ENCODE measurements at regions not wholly inside any gene's neighbourhood (a gene's known extent, or its start where the extent isn't known, plus 50 kb on each side); places are given as distances from the start of the nearest gene placed in this dataset.

GRCh38 chr15:69631978-69632377 lies 179.4 kb downstream of the RPLP1 start:
- Histone ChIP-seq H4K20me1 (ENCODE audit: control insufficient read depth, insufficient read depth, low read depth, low read length) (no peaks in the 10 kb centered on the region), H3K27ac (ENCODE audit: low read depth, low read length) (no peak overlapping the region), H3K36me3 (ENCODE audit: control insufficient read depth, low read length) (no peaks in the 10 kb centered on the region), H3K4me3 (ENCODE audit: low read length) (no peak overlapping the region), H3K4me2 (ENCODE audit: low read length) (no peak overlapping the region), H3K4me1 (ENCODE audit: control insufficient read depth, low read length) (no peaks in the 10 kb centered on the region), H3K79me2 (ENCODE audit: control insufficient read depth, low read length) (no peaks in the 10 kb centered on the region), H3K9me2 (replicated peaks; ENCODE audit: control insufficient read depth, low read length) (no peaks in the 10 kb centered on the region), H3K9me3 (ENCODE audit: control insufficient read depth, insufficient read depth, low read length) (no peaks in the 10 kb centered on the region), H3F3A (ENCODE audit: control insufficient read depth, insufficient read depth) (no peaks in the 10 kb centered on the region), H3K27me3 (ENCODE audit: control insufficient read depth, low read length) (peaks cover 8% of the 10 kb centered on the region)
- TF ChIP-seq EZH2phosphoT487 (IDR thresholded peaks at IDR 0.05; ENCODE audit: borderline replicate concordance, low read length): no peak
- TF ChIP-seq CTCF (IDR thresholded peaks at IDR 0.05; ENCODE audit: low read depth, low read length, poor library complexity, severe bottlenecking): no peak

GRCh38 chr15:69634860-69635259 lies 182.2 kb downstream of the RPLP1 start:
- Histone ChIP-seq H3K4me1 (ENCODE audit: control insufficient read depth, low read length) (no peaks in the 10 kb centered on the region), H3K9me3 (ENCODE audit: control insufficient read depth, insufficient read depth, low read length) (no peaks in the 10 kb centered on the region)

GRCh38 chr15:69636169-69636915 lies 183.7 kb downstream of the RPLP1 start:
- Histone ChIP-seq H3K79me2 (ENCODE audit: control insufficient read depth, low read length) (no peaks in the 10 kb centered on the region), H3K9me2 (replicated peaks; ENCODE audit: control insufficient read depth, low read length) (no peaks in the 10 kb centered on the region), H4K20me1 (ENCODE audit: control insufficient read depth, insufficient read depth, low read depth, low read length) (no peaks in the 10 kb centered on the region), H3K9me3 (ENCODE audit: control insufficient read depth, insufficient read depth, low read length) (no peaks in the 10 kb centered on the region), H3K4me1 (ENCODE audit: control insufficient read depth, low read length) (no peaks in the 10 kb centered on the region), H3K4me2 (ENCODE audit: low read length) (no peak overlapping the region), H3K4me3 (ENCODE audit: low read length) (no peak overlapping the region), H3K27me3 (ENCODE audit: control insufficient read depth, low read length) (no peaks in the 10 kb centered on the region; the same call in 1 of the 2 replicates), H3K36me3 (ENCODE audit: control insufficient read depth, low read length) (no peaks in the 10 kb centered on the region), H3F3A (ENCODE audit: control insufficient read depth, insufficient read depth) (no peaks in the 10 kb centered on the region), H3K27ac (ENCODE audit: low read depth, low read length) (no peak overlapping the region)
- TF ChIP-seq EZH2phosphoT487 (IDR thresholded peaks at IDR 0.05; ENCODE audit: borderline replicate concordance, low read length) (no peak), CTCF (IDR thresholded peaks at IDR 0.05; ENCODE audit: low read depth, low read length, poor library complexity, severe bottlenecking) (no peak)

More at GRCh38 chr15:69634860-69635259, 182.2 kb downstream of the RPLP1 start:
- Histone ChIP-seq H3K27me3 (ENCODE audit: control insufficient read depth, low read length) (peaks cover 2% of the 10 kb centered on the region), H3K9me2 (replicated peaks; ENCODE audit: control insufficient read depth, low read length) (no peaks in the 10 kb centered on the region), H3K4me3 (ENCODE audit: low read length) (no peak overlapping the region), H3F3A (ENCODE audit: control insufficient read depth, insufficient read depth) (no peaks in the 10 kb centered on the region), H3K27ac (ENCODE audit: low read depth, low read length) (no peak overlapping the region), H4K20me1 (ENCODE audit: control insufficient read depth, insufficient read depth, low read depth, low read length) (no peaks in the 10 kb centered on the region), H3K4me2 (ENCODE audit: low read length) (no peak overlapping the region), H3K36me3 (ENCODE audit: control insufficient read depth, low read length) (no peaks in the 10 kb centered on the region), H3K79me2 (ENCODE audit: control insufficient read depth, low read length) (no peaks in the 10 kb centered on the region)
- TF ChIP-seq EZH2phosphoT487 (IDR thresholded peaks at IDR 0.05; ENCODE audit: borderline replicate concordance, low read length): no peak
- TF ChIP-seq CTCF (IDR thresholded peaks at IDR 0.05; ENCODE audit: low read depth, low read length, poor library complexity, severe bottlenecking): no peak

Measured in DOHH2 (cell line).